IMR-90 (cell line): ENCODE measurements at regions not wholly inside any gene's neighbourhood (a gene's known extent, or its start where the extent isn't known, plus 50 kb on each side); places are given as distances from the start of the nearest gene placed in this dataset.

Experiments used
- ATAC-seq: fragments of 200-7000 bp; cut with Tn5 transposase; 2 replicates; pipeline ENCODE4 v1.9.1; 2020; ENCODE audit warnings: low read depth, mild to moderate bottlenecking, moderate library complexity
- BruUV-seq: library from RNA; stranded (reverse); fragments of 400-500 nt; replicated peaks from 2 replicates; lab custom pipeline; 2021; lab: Mats Ljungman, UMichigan
- CTCF ChIA-PET: fragments of 300-600 bp; formaldehyde crosslinking; extraction: SDS; loops from one replicate; lab custom pipeline; 2021; ENCODE audit warnings: antibody characterized with exemption; lab: Yijun Ruan, JAX
- POLR2A ChIA-PET: fragments of 300-600 bp; sonication (Branson Sonifier 250); formaldehyde crosslinking; loops from one replicate; lab custom pipeline; 2022; ENCODE audit warnings: antibody characterized with exemption; ENCODE audit not compliant: unreplicated experiment; lab: Charles Lee
- DNase-seq: peaks from one replicate; pipeline ENCODE4 v3.0.0; 2013
- H2AFZ ChIP-seq: replicated peaks from 2 replicates; pipeline ENCODE3; 2013; ENCODE audit warnings: low read length, mild to moderate bottlenecking; ENCODE audit not compliant: poor library complexity
- H2AK5ac ChIP-seq: 2 replicates; pipeline ENCODE4 v1.6.1; 2013; ENCODE audit warnings: low read depth, low read length, inconsistent platforms
- H2AK9ac ChIP-seq: replicated peaks from 2 replicates; pipeline ENCODE3; 2013; ENCODE audit warnings: mild to moderate bottlenecking, low read depth, low read length, moderate library complexity; ENCODE audit not compliant: poor library complexity
- H2BK120ac ChIP-seq: 2 replicates; pipeline ENCODE4 v1.6.1; 2013; ENCODE audit warnings: low read depth, low read length, inconsistent platforms
- H2BK15ac ChIP-seq: 3 replicates; pipeline ENCODE4 v1.6.1; 2013; ENCODE audit warnings: low read depth, low read length, inconsistent platforms
- H2BK20ac ChIP-seq: 2 replicates; pipeline ENCODE4 v1.6.1; 2013; ENCODE audit warnings: low read depth, mild to moderate bottlenecking, inconsistent platforms, low read length, moderate library complexity
- H2BK5ac ChIP-seq: 2 replicates; pipeline ENCODE4 v1.6.1; 2013; ENCODE audit warnings: mild to moderate bottlenecking, low read depth, low read length, inconsistent platforms; ENCODE audit not compliant: poor library complexity, severe bottlenecking
- H3K14ac ChIP-seq: replicated peaks from 2 replicates; pipeline ENCODE4 v1.6.1; 2013; ENCODE audit warnings: low read depth, low read length, inconsistent platforms
- H3K18ac ChIP-seq: 2 replicates; pipeline ENCODE4 v1.6.1; 2013; ENCODE audit warnings: low read depth, low read length, control low read depth
- H3K23ac ChIP-seq: 2 replicates; pipeline ENCODE4 v1.6.1; 2013; ENCODE audit warnings: low read depth, low read length, inconsistent platforms
- H3K27ac ChIP-seq: 2 replicates; pipeline ENCODE4 v1.5.1; 2013; ENCODE audit warnings: mild to moderate bottlenecking, control low read depth, low read length; ENCODE audit not compliant: insufficient read depth
- H3K27me3 ChIP-seq: 2 replicates; pipeline ENCODE4 v1.6.1; 2013; ENCODE audit warnings: low read length; ENCODE audit not compliant: control insufficient read depth, insufficient read depth
- H3K36me3 ChIP-seq: 2 replicates; pipeline ENCODE4 v1.6.1; 2013; ENCODE audit warnings: low read length, mixed read lengths; ENCODE audit not compliant: control insufficient read depth, insufficient read depth
- H3K4ac ChIP-seq: 2 replicates; pipeline ENCODE4 v1.6.1; 2013; ENCODE audit warnings: low read depth, low read length, inconsistent platforms
- H3K4me1 ChIP-seq: 2 replicates; pipeline ENCODE4 v1.6.1; 2013; ENCODE audit warnings: low read length, mixed read lengths; ENCODE audit not compliant: control insufficient read depth, insufficient read depth
- H3K4me2 ChIP-seq: 2 replicates; pipeline ENCODE4 v1.6.1; 2013; ENCODE audit warnings: low read depth, mild to moderate bottlenecking, control low read depth, low read length, moderate library complexity
- H3K4me3 ChIP-seq: 2 replicates; pipeline ENCODE4 v1.5.1; 2013; ENCODE audit warnings: low read depth, mild to moderate bottlenecking, control low read depth, low read length, moderate library complexity; ENCODE audit not compliant: insufficient read depth
- H3K56ac ChIP-seq: 2 replicates; pipeline ENCODE4 v1.6.1; 2013; ENCODE audit warnings: low read length, inconsistent platforms; ENCODE audit not compliant: insufficient read depth; ENCODE audit errors: extremely low read depth
- H3K79me1 ChIP-seq, 2 experiments: 2 replicates each; pipeline ENCODE4 v1.6.1; 2013; ENCODE audit warnings: low read length in 2 of 2, inconsistent platforms in 1 of 2, low read depth in 1 of 2
- H3K9ac ChIP-seq: 2 replicates; pipeline ENCODE4 v1.6.1; 2013; ENCODE audit warnings: low read depth, low read length, control low read depth
- H3K9me1 ChIP-seq: 2 replicates; pipeline ENCODE4 v1.6.1; 2013; ENCODE audit warnings: low read length, inconsistent platforms; ENCODE audit not compliant: insufficient read depth
- H3K9me3 ChIP-seq: 2 replicates; pipeline ENCODE4 v1.6.1; 2013; ENCODE audit warnings: low read length; ENCODE audit not compliant: control insufficient read depth, insufficient read depth
- H4K20me1 ChIP-seq: 2 replicates; pipeline ENCODE4 v1.6.1; 2013; ENCODE audit warnings: low read length, inconsistent platforms; ENCODE audit not compliant: insufficient read depth
- H4K5ac ChIP-seq: 2 replicates; pipeline ENCODE4 v1.6.1; 2013; ENCODE audit warnings: mild to moderate bottlenecking, low read depth, low read length, control low read depth
- H4K8ac ChIP-seq, 2 experiments: 2 replicates each; pipeline ENCODE4 v1.6.1; 2013; ENCODE audit warnings: low read depth in 2 of 2, low read length in 2 of 2, control low read depth in 1 of 2, inconsistent platforms in 1 of 2
- H4K91ac ChIP-seq: 2 replicates; pipeline ENCODE4 v1.6.1; 2013; ENCODE audit warnings: low read depth, low read length, inconsistent platforms; ENCODE audit not compliant: insufficient read depth
- BHLHE40 ChIP-seq: fragments of 150-350 bp; IDR thresholded peaks from 2 replicates; pipeline ENCODE4 v1.6.1; 2016; ENCODE audit warnings: mild to moderate bottlenecking, low read depth, low read length
- CEBPB ChIP-seq: IDR thresholded peaks from 2 replicates; pipeline ENCODE4 v1.6.1; 2012; ENCODE audit warnings: low read depth, low read length, improper control_type of control experiment
- FOS ChIP-seq: fragments of 150-350 bp; IDR thresholded peaks from 2 replicates; pipeline ENCODE4 v1.6.1; 2016; ENCODE audit warnings: low read depth, low read length
- MXI1 ChIP-seq: IDR thresholded peaks from 2 replicates; pipeline ENCODE4 v1.6.1; 2012; ENCODE audit warnings: low read depth, mild to moderate bottlenecking, low read length, moderate library complexity, borderline replicate concordance
- NFE2L2 ChIP-seq: fragments of 150-350 bp; IDR thresholded peaks from 2 replicates; pipeline ENCODE4 v1.6.1; 2016; ENCODE audit warnings: low read depth, mild to moderate bottlenecking, low read length
- RCOR1 ChIP-seq: IDR thresholded peaks from 2 replicates; pipeline ENCODE4 v1.6.1; 2012; ENCODE audit warnings: mild to moderate bottlenecking, low read length, improper control_type of control experiment; ENCODE audit not compliant: insufficient replicate concordance
- RFX5 ChIP-seq: IDR thresholded peaks from 2 replicates; pipeline ENCODE4 v1.8.0; 2012; ENCODE audit warnings: low read depth, mild to moderate bottlenecking, low read length, moderate library complexity
- whole genome bisulfite sequencing, 2 experiments: methylation state at CpG; one replicate each; pipeline versions ENCODE4 v1.1.5 to v1.1.7; 2013; ENCODE audit warnings: missing lambda C conversion rate in 2 of 2; ENCODE audit not compliant: insufficient read length in 1 of 2; ENCODE audit errors: extremely low coverage in 2 of 2; 5-methylcytosine and 5-hydroxymethylcytosine counted together
- dilution Hi-C: fragments of 300-500 bp; cut with HindIII; formaldehyde crosslinking; loops from one replicate; pipeline ENCODE4 v1.14.3; 2018; ENCODE audit warnings: low sequenced_read_pairs; ENCODE audit not compliant: unreplicated experiment
- in situ Hi-C: fragments of 300-500 bp; cut with MboI; formaldehyde crosslinking; loops from 3 replicates; pipeline ENCODE4 v1.14.3; 2019; ENCODE audit warnings: low sequenced_read_pairs, inconsistent platforms, mixed read lengths
- intact Hi-C: fragments of 100-400 bp; cut with micrococcal nuclease; formaldehyde crosslinking; loops from 2 replicates; pipeline ENCODE4 v1.10.0; 2022
- TF ChIP-seq, protein P1 (sequence below): conservative IDR thresholded peaks from 2 replicates; pipeline ENCODE4 v1.5.1; 2012; ENCODE audit warnings: mild to moderate bottlenecking, low read depth, low read length, improper control_type of control experiment

DNA sequence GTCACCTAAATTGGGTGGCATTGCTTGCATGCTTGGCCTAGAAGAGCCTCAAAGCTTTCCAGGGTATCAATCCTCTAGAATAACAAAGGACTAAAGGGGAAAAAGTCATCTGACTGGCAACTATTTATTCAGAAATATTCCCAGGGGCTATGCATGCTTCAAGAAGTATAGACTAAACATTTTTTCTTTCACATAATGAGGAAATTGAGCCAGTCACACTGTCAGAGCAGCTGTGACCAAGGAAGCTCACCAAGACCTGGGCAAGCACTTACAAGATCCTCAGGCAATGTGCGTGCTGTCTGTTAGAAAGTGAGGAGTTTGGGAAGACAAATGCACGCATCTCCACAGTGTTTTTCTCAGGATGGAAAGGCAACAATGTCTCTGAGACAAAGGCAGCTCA, 747.2 kb downstream of the DIAPH3 start:
- Histone ChIP-seq H2AK5ac (no peak overlapping the region), H2BK20ac (no peak overlapping the region), H3K56ac (no peak overlapping the region), H3K4me2 (no peak overlapping the region), H2AFZ (peak overlapping the region; percentile 41), H3K9ac (no peak overlapping the region), H4K8ac (no peak overlapping the region), H2AK9ac (no peak overlapping the region), H3K9me1 (no peaks in the 10 kb centered on the region), H3K27ac (no peak overlapping the region), H2BK5ac (no peak overlapping the region), H2BK15ac (no peak overlapping the region), H3K23ac (no peak overlapping the region), H3K27me3 (no peaks in the 10 kb centered on the region), H3K79me1 (no peaks in the 10 kb centered on the region), H3K9me3 (no peaks in the 10 kb centered on the region), H3K14ac (no peak overlapping the region), H3K18ac (no peak overlapping the region), H3K4me1 (no peaks in the 10 kb centered on the region), H3K4ac (no peak overlapping the region), H4K91ac (no peak overlapping the region; the same call in 1 of the 2 replicates), H3K4me3 (no peak overlapping the region), H3K36me3 (no peaks in the 10 kb centered on the region), H4K20me1 (no peaks in the 10 kb centered on the region), H2BK120ac (no peak overlapping the region), H4K5ac (no peak overlapping the region)
- in situ Hi-C loops = no loop called here
- TF ChIP-seq NFE2L2 = no peak
- no peak for TF ChIP-seq FOS
- no peak for TF ChIP-seq CEBPB
- no peak for TF ChIP-seq RCOR1
- TF ChIP-seq RFX5 = no peak
- TF ChIP-seq BHLHE40 = no peak
- TF ChIP-seq, protein P1, sequence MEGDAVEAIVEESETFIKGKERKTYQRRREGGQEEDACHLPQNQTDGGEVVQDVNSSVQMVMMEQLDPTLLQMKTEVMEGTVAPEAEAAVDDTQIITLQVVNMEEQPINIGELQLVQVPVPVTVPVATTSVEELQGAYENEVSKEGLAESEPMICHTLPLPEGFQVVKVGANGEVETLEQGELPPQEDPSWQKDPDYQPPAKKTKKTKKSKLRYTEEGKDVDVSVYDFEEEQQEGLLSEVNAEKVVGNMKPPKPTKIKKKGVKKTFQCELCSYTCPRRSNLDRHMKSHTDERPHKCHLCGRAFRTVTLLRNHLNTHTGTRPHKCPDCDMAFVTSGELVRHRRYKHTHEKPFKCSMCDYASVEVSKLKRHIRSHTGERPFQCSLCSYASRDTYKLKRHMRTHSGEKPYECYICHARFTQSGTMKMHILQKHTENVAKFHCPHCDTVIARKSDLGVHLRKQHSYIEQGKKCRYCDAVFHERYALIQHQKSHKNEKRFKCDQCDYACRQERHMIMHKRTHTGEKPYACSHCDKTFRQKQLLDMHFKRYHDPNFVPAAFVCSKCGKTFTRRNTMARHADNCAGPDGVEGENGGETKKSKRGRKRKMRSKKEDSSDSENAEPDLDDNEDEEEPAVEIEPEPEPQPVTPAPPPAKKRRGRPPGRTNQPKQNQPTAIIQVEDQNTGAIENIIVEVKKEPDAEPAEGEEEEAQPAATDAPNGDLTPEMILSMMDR = no peak
- TF ChIP-seq MXI1 = no peak
- WGBS, 2 experiments = no CpG with 5 or more reads among the region's 2 CpGs
- intact Hi-C loops = no loop called here
- BruUV-seq = no TSS peak
- dilution Hi-C loops = no loop called here
- DNase-seq = no peak
- ChIA-PET POLR2A (no interaction called here), CTCF (interaction anchor here (1.3 kb wide), 1 partner anchor 25 kb away, joined by 4 read pairs; no protein-coding TSS in a partner anchor)
- ATAC-seq = no peak
